CD4-positive, alpha-beta T cell treated with Interferon gamma for 1 hour (primary cell): ENCODE measurements at regions not wholly inside any gene's neighbourhood (a gene's known extent, or its start where the extent isn't known, plus 50 kb on each side); places are given as distances from the start of the nearest gene placed in this dataset.
"Not testable (repeated sequence)": the region's sequence is repeated elsewhere in the genome, so short reads cannot be mapped to it uniquely, and the experiment has no call there.

Experiments used
- DNase-seq: peaks from one replicate; pipeline ENCODE4 v3.0.0-alpha.2; 2020

DNA sequence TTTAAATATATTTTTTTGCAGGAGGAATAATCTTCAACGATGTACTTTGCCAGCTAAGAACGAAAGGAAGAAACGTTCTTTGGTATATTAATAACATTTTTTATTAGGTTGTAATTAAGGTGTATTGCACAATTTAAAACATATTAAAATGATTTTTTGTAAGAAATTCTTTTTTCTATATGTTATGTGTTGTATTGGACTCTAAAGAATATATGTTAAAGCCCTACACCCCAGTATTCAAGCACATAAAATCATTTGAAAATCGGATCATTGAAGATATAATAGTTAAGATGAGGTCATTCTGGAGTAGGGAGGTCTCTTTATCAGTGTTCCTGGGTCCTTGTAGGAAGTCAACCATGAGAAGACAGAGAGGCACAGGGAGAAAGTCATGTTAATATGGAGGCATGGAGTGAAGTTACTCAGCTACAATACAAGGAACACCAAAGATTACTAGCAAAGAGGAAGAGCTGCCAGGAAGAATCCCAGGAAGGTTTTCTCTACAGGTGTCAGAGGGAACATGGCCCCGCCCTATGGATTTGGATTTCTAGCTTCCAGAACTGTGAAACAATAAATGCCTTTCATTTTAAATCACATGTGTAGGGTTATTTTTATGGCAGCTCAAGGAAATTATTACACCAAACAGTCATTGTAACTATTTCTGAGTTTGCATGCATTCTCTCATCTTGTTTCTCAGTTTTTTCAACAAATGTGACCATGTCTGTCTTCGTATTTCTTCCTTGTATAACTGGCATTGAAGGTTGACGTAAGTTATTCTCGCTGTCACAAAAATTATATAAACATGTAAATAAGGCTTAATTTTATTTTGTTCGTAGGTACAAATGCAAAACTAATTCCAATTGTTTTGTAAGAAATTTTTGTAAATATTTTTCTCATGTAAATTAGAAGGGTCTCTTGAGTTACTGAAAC lies 75.4 kb upstream of the VPREB1 start:
- no peak for DNase-seq

DNA sequence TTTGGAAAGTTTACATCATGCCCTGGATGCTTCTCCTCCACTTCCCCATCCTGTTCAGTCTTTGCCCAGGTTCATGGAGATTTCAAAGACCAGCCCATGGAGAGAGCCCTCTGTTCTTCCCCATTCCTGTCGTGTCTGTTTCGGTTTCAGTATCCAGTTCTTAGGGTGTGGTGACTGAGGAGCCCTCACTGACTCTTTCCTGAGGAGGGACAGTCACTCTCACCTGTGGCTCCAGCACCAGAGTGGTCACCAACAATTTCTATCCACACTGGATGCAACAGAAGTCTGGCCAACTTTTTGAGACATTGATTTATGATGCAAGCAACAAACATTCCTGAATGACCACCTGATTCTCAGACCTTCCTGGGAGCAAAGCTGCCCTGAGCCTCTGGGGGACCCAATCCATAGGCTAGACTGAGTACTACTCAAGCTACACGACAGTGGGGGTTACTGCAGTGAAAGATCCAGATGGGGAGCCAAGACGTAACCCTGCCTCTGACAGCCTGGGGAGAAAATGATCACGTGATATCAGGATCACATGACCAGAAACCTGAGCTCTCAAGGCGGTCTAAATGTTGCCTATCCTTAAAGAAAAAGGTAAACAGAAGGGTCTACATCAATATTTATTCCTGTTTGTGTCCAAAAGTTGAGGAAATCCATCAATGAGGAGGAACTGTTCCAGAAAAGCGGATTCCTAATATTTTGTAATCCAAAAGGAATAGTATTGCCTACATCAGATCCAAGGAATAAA lies 76.2 kb upstream of the VPREB1 start:
- DNase-seq, result no peak

DNA sequence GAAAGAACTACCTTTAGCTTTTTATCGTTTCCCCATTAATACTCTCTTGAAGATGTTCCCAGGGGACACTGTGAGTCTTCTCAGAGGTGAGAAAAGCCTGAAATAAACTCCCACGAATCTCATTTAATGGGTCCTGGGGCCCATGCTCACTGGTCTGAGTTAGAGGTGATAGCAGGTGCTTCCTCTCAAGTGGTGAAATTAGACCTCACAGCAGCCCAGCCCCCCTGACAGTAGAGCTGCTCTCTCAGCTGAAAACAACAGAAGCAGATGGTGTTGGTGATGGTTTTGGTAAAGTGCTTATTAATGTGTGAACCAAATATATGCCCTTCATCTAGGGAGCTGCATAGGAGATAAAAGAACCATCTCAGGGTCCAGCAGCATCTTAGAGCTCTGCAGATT lies 76.8 kb upstream of the VPREB1 start:
- DNase-seq, result peak; percentile 82

DNA sequence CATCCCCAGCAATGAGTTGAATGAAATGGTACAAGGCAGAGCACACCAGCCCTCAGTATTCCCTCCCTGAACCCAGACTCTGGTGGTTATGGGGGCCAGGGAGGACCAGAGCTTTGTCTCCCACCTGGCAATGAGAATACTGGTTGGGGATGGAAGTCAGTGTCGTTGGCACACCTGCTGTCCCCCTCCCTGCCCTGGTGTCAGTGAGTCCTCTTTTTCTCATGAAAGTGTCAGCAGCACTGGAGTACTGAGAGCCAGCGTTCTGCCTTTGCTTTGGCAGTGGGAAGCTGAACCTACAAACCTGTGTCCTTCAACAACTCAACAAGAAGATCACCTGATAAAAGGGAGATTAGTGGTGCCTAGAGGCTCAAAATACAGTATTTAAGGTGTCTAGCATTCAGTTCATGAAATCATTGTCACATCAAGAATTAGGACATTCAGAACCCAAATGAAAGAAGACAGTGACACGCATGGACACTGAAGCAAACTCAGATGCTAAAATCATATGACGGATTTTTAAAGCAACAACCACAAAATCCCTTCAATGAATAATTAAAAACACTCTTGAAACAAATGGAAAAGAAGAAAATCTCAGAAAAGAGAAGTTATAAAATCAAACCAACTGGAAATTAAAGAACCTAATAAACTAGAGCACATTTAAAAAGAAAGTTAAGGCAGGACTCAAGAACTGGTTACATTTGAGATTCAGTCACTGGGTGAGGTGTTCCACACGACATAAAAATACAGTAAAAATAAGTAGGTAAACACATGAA lies 77.5 kb upstream of the VPREB1 start:
- no peak for DNase-seq

DNA sequence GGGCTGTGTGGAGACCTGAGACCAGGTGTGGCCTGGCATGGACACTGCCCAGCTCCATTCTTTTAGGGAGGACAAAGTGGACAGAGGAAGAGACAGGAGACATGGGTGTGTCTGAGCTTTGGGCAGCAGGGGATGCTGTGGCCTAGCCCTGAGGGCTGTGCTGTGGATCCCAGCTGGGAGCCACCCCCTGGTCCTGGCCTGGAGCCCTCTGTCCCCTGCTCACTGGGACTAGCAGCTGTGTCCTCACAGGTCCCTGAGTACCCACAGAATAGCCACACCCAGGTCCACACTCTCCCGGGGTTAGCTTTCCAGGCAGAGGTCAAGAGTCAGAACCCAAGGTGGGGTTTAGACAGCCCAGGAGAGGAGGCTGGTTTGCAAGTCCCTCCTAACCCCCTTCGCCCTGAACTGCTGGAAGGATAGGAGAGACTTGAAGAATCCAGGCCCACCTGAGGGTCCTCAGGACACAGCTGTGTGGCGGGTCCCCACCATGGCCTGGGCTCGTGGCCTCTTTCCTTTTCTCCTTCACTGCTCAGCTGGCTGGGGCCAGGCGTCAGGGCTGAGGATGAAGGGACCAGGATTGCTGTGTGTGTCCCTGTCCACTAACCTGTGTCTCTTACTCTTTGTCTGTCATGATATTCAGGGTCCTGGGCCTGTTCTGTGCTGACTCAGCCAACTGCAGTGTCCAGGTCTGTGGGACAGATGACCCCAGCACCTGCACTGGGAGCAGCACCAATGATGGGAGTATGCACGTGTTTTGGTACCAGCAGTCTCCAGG lies 78.5 kb upstream of the VPREB1 start:
- no peak for DNase-seq

DNA sequence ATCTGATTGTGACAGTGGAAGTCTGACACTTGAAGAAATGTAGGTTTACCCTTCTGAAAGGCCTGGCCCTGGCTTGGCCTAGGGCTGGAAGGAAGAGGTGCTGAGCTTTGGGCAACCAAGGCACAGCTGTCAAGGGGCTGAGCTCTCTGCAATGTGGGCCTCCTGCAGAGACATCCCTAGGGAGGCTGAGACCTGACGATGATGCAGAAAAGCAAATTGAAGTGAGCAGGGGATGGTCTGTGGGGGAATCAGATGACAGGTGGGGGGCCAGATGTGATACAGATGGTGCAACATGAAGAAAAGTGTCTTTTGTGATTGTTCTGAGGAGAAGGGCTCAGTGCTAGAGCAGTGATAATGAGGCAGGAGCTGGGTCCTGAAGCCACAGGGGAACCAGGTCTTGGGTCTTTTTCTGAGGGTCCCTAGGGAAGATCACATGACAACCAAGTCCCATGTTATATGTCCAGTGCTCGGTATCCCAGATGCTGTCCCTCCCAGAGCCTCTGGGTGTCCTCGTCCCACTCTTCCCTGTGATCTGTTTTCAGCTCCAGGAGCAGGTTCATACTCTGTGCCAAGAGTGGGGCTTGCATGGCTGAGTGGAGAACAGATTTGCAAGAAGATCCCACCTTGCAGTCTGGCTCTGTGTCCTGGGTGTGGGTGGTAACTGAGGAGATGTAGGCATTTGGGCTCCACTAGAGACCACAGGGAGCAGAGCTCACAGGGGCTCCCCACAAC lies 79.9 kb upstream of the VPREB1 start:
- DNase-seq, result no peak

DNA sequence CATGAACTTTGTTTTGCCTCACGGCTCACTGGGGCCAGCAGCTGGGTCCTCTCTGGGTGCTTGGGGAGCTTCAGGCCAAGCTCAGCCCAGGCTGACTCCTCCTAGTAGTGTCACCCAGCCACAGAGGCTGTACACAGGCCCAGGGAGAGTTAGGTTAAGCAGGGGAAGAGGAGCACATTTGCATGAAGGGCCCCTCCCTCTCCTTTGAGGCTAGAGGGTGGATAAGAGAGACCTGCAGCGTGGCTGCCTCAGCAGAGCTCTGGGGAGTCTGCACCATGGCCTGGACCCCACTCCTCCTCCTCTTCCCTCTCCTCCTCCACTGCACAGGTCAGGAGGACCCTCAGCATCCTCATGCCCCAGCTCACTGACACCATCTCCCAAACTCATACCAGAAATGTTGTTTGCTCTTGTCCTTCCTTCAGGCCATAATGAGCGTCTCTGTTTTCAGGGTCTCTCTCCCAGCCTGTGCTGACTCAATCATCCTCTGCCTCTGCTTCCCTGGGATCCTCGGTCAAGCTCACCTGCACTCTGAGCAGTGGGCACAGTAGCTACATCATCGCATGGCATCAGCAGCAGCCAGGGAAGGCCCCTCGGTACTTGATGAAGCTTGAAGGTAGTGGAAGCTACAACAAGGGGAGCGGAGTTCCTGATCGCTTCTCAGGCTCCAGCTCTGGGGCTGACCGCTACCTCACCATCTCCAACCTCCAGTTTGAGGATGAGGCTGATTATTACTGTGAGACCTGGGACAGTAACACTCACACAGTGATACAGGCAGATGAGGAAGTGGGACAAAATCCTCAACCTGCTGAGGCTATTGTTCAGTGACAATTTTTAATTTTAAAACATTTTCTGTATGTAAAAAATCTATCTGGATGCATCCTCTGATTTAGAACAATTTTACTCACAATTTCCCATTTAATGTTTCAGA lies 82.4 kb upstream of the VPREB1 start:
- peak; percentile 42 for DNase-seq

DNA sequence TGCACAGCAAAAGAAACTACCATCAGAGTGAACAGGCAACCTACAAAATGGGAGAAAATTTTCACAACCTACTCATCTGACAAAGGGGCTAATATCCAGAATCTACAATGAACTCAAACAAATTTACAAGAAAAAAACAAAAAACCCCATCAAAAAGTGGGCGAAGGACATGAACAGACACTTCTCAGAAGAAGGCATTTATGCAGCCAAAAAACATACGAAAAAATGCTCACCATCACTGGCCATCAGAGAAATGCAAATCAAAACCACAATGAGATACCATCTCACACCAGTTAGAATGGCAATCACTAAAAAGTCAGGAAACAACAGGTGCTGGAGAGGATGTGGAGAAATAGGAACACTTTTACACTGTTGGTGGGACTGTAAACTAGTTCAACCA lies 83.8 kb upstream of the VPREB1 start:
- not testable (repeated sequence) for DNase-seq

DNA sequence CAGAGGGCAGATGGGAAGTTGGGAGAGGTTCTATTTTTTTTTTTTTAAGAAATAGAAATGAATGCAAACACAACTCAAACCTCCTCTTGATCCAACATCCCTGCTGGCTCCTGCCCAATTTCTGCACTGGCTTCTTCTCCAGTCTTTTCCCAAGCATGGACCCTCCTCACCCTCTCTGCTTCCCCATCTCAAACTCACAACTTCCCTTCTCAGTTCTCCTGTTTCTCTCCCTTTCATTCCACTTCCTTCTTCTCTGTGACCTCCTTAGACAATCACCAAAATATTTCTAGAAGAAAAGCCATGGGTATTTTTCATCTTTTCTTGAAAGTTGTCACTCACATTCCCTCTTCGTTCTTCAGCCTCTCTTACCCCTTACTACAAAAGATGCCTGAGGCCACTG lies 85.2 kb upstream of the VPREB1 start:
- no peak for DNase-seq

DNA sequence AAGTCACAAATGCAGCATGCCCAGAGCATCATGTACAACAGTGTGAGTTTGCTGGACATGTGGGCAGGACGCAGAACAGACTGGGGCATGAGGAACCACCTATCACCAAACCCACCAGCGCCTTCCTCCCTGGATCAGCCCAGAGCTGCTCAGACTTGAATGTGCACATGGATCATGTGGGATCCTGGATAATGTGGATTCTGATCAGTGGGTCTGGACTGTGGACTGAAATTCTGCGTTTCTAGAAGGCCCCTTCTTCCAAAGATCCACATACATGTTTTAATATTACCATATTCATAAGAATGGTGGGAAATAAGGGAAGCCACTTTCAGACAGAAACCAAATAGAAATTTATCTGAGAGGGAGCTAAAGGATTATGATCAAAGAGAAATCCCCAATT lies 85.6 kb upstream of the VPREB1 start:
- no peak for DNase-seq

DNA sequence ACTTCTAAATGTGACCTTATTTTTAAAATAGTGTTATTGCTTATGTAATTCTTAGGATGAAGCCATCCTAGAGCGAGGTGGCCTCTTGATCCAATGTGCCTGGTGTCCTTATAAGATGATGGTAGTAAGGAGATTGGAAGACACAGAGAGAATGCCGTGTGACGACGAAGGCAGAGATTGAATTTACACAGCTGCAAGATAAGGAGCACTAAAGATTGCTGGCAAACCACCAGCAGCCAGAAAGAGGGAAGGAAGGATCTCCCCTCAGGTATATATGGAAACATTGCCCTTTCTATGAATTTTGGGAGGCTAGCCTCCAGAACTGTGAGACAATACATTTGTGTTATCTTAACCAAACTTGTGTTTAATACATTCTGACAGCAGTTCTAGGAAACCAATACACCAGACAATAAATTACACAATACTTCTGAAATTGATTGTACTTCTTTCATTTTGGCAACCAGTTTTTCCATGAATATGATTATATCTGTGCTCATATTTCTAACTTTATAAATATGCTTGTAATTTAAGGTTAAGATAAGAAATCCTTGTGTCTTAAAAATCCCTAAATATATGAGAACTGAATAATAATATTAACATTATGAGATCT lies 86.3 kb upstream of the VPREB1 start:
- no peak for DNase-seq

DNA sequence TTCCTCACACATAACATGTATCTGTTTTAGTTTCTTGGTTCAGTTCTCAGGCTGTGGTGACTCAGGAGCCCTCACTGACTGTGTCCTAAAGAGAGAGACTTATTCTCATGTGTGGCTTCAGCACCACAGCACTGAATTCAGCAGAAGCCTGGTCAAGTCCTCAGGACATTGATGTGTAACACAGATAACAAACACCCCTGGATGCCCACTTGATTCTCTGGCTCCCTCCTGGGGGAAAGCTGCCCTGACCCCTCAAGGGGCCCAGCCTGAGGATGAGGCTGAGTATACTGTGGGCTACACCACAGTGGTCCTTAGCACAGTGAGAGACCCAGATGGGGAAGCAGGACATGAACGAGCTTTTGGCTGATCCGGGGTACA lies 87.2 kb upstream of the VPREB1 start:
- DNase-seq, result no peak

DNA sequence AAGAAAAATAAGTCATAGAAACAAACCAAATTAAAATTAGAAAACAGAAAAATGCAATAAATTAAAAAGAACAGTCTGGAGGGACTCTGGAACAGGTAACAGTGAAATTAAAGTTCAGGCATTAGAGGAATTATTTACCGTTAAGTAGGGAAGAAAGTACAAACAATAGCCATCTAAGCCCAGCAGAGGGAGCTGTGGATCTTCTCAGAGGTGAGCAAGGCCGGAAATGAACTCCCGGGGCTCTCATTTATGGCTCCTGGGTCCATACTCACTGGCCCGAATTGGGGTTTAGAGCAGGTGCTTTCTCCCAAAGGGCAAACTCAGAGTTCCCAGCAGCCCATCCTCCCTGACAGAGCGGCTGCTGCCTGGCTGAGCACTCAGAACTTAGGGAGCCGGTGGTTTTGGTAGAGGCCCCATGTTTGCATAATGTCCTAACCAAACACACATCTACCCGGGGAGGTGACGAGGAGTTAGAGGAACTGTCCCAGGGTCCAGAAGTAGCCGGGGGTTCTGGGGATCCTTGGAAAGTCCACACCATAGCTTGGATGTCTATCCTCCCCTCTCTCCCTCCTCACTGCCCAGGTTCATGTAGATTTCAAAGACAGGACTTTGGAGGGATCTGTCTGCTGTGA lies 87.8 kb upstream of the VPREB1 start:
- peak; percentile 55 for DNase-seq

DNA sequence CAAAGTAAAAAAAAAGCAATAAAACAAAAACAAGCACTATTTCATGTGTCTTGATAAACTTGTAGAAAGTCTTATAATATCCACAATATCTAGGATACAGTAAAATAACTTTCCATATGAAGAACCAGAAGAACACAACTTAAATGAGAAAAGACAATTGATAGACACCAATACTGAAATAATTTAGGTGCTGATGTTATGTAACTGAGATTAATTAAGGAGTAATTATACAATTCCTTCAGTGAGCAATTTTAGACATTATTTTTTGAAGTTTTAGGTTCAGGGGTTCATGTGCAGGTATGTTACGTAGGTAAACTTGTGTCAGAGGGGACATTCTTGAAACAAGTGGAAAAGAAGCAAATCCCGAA lies 88.3 kb upstream of the VPREB1 start:
- DNase-seq, result no peak

DNA sequence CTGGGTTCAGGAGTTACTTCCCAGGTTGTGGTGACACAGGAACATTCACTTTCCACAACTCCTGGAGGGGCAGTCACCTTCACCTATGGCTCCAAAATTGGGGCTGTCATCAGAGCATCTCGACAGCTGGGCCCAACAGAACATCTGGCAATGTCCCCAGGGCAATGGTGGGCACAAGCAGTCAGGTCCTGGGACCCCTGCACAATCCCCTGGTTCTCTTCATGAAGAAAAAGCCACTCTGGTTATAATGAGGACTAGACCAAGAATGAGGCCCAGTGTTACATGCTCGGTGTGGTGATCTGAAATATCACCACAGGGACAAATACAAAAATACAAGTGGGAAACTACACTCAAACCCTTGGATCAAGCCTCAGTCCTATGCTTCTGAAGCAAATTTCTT lies 89.0 kb upstream of the VPREB1 start:
- no peak for DNase-seq

DNA sequence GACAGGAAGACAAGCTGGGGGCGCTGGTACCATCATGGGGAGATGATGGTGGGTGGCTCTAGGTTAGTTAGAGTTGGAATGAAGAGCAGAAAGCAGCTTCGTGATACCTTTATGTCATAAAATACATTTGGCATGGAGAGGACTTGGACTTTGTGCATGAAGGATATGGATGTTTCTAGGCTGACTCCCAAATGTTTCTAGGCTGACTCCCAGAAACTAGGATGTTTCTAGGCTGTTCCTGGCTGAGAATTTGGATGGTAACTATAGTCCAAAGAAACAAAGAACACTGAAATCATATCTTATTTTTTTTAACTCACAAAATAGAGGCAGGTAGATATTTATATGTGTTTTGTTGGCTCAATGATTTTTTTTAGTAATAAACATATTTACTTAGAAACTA lies 89.4 kb upstream of the VPREB1 start:
- no peak for DNase-seq

DNA sequence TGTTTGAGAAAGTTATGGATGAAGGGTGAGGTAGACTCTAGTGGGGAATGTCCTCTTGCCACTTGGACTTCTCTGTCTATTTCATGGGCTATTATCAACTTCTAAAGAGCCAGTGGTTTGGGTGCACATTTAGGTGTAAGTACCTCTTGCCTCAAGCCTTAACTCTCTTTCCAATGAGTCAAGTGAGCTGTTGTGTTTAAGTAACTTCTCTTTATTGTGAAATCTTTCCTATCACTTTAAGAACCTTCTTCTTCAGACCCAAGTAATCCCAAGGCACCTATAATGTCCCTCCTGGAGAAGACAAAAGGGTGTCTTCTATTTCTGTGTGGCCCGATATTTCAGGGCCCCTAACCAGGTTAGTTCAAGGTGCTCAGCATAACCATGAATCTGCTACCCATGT lies 90.5 kb upstream of the VPREB1 start:
- no peak for DNase-seq

DNA sequence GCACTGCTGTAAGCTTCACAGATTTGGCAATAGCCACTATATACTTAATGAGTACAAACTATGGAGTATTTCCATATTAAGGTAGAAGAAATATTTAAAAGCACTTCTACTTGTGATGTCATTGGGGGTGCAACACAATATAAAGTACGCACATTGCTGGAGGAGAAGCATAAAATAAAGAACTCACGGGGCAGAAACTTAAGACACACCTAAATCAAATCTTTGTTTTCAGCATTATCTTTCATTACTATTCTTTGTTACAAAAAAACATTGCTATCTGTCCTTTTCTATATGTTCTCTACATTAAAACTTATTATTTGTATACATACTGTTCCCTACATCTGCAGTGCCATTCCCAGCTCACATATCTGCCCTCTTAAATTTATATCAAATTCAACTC lies 93.3 kb upstream of the VPREB1 start:
- DNase-seq, result no peak

DNA sequence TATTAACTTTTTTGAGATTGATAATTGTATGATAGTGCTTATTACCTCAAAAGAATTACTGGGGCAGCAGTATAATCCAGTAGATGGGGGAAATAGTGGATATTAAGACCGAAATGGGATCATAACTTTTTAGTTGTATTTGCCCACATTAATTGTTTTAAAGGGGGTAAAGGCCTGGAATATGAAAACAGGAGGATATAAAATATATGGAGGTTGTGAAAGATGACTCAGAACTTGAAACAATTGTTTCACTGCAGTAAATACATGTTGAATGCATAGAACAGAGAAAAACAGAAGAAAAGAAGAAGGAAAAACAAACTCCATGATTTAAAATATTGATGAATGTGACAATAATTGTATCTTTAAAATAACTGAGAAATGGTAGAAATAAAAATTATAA lies 94.1 kb upstream of the VPREB1 start:
- DNase-seq, result no peak

DNA sequence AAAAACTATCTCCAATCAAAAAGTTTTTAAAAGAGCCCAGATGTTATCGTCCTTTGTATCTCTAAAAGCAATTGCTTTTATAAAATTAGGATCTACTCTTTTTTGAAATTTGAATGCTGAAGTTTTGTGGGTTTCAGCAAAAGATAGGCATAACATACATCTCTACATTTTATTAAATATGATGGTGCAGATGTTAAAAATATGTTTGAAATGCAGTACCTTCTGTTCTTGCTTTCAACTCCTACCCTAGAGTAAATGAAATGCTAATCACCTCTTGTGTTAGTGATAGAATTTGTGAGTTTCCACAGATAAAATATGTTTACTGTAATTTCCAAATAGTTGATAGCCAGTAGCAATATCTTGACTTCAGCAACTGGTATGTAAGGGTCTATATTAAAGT lies 95.7 kb upstream of the VPREB1 start:
- no peak for DNase-seq
